K562 (cell line): ENCODE measurements at regions not wholly inside any gene's neighbourhood (a gene's known extent, or its start where the extent isn't known, plus 50 kb on each side); places are given as distances from the start of the nearest gene placed in this dataset.
"Not testable (repeated sequence)": the region's sequence is repeated elsewhere in the genome, so short reads cannot be mapped to it uniquely, and the experiment has no call there.

Experiments
- KHSRP ChIP-seq: fragments of 450-650 bp; IDR thresholded peaks from 2 replicates; pipeline ENCODE4 v1.6.1; 2017
- POLR2A ChIP-seq: fragments of 450-650 bp; conservative IDR thresholded peaks from 2 replicates; pipeline ENCODE4 v1.6.1; 2016
- TARDBP ChIP-seq: fragments of 450-650 bp; IDR thresholded peaks from 2 replicates; pipeline ENCODE4 v1.6.1; 2016
- TF ChIP-seq, protein P1 (sequence below): sonication (generic); formaldehyde crosslinking; IDR thresholded peaks from 2 replicates; pipeline ENCODE4 v1.8.1; 2023; ENCODE audit warnings: mild to moderate bottlenecking, missing genetic modification reagents, moderate library complexity

DNA sequence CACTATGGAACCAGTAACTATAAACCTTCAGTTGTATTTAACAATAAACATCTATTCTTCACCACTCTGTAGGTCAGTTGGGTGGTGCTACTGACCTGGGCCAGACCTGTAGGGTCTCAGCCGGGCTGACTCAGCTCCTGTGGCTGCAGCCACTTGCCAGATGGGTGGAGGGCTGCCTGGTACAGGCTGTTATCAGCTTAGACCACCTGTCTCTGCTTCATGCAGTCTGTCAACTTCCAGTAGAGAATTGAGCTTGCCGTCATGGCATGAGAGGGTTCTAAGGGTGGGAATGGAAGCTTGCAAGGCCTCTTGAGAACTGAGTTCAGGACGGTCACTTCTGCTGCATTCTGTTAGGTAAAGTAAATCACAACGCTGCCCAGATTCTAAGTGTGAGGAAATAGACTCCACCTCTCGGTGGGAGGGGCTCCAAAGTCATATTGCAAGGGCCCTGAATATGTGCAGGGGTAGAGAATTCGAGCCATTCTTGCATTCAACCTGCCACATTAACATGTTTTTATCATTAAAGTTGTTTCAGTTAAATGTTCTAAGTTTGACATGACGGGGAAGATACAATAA is 81.5 kb upstream of the PABPC3 start:
- TF ChIP-seq, protein P1, sequence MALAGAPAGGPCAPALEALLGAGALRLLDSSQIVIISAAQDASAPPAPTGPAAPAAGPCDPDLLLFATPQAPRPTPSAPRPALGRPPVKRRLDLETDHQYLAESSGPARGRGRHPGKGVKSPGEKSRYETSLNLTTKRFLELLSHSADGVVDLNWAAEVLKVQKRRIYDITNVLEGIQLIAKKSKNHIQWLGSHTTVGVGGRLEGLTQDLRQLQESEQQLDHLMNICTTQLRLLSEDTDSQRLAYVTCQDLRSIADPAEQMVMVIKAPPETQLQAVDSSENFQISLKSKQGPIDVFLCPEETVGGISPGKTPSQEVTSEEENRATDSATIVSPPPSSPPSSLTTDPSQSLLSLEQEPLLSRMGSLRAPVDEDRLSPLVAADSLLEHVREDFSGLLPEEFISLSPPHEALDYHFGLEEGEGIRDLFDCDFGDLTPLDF (CRISPR knock-in tag) = not testable (repeated sequence)
- TF ChIP-seq KHSRP, POLR2A, TARDBP: not testable (repeated sequence)
